Retina (tissue), 1 donor: ENCODE measurements at regions not wholly inside any gene's neighbourhood (a gene's known extent, or its start where the extent isn't known, plus 50 kb on each side); places are given as distances from the start of the nearest gene placed in this dataset.
"Not testable (repeated sequence)": the region's sequence is repeated elsewhere in the genome, so short reads cannot be mapped to it uniquely, and the experiment has no call there.

ENCODE experiments used
- DNase-seq: peaks from one replicate; pipeline ENCODE4 v3.0.0-alpha.2; 2016

DNA sequence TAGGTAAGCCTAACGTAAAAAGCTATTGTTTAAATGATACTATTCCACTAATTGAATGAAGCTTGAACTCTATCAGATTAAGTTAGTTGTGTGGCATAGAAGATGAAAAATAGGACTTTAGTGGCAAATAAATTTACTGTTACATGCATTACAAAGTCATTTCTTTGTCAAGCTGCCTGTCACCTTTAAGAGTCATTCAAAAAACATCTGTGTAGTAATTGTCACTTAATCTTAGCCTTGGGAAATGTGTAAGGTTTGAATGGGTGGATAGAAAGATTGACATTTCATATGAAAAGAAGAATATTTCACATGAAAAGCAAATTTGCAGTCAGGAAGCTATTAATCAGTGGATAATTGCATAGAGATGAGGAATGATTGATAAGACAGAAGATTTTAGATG is 473.5 kb downstream of the DNAH5 start:
- no peak for DNase-seq

DNA sequence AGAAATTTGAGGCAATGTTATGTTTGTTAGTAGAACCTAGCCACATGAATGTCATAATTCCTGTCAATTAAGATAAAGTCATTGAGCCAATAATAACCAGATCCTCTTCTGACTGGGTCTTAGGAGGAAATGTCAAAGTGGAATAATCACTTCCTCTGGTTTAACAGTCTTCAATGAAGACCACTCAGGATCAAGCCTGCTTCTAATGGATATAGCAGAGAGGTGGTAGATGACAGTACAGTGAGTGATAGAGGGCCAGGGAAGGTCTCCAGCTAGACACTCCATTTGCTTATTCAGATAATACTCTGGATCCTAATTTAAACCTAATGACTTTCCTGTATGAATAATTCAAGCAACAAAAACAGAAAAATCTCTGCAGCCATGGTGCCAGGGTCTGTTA is 474.2 kb downstream of the DNAH5 start:
- DNase-seq: no peak

DNA sequence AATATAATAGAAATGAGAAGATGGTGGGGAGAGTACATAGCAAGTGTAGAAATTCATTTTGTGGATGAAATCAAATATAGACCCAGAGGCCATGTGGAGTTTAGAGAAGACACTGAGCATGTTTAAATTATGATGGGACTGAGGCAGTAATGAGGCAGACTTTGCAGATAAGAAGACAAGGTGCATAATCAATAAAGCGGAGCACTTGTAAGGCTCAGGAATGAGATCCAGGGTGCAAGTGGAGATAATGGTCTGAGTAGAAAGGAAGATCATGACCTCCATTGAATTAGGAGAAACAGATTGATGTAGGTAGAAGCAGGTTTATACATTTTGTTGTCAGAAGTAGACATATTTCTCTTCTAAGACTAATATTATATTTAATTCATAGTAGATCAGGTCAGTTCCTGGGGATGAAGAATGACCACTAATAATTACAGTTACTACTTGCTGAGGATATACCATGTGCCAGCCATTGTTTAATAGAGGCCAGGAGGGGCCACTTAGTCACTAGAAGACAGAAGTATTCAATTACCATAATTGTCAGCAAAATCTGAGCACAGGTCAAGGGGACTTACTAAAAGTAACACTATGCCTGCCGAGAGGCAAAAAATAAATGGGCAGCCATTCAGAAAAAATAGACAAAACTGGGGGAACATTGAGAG is 479.8 kb downstream of the DNAH5 start:
- no peak for DNase-seq

DNA sequence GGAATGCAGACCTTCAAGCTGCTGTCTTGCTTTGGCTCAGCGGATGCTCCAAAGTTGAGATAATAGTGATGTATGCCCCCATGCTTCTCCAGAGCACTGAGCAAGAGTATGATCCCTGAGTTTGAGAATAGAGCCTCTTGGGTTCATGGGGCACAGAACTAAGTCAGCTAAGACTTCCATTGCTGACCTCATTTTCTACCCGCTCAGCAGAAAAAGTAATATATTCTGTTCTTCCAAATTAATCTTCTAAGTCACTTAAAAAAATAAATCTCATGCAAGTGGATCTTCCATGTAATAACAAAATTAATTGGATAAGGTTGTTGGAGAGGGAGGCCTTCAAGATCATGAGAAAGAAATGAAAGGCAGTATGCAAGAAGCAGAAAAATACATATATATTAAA is 483.9 kb downstream of the DNAH5 start:
- DNase-seq: no peak

DNA sequence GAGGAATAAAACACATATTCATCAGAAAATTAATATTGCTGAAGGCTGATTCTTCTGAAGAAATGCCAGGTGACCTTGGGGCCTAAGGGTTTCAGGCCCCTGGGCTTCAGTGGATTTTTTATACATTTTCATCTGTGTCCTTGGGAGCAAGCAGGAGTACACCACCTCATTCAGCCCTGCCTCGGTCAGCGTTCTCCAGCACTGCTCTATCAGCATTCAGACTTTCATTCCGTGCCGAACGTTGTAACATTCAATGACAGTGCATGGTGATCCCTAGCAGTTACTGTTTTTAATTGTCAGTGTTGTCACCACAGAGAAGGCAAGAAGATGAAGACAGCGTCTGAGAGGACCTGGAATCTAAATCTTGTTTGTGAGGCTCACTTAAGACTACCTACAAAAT is 490.4 kb downstream of the DNAH5 start:
- no peak for DNase-seq

DNA sequence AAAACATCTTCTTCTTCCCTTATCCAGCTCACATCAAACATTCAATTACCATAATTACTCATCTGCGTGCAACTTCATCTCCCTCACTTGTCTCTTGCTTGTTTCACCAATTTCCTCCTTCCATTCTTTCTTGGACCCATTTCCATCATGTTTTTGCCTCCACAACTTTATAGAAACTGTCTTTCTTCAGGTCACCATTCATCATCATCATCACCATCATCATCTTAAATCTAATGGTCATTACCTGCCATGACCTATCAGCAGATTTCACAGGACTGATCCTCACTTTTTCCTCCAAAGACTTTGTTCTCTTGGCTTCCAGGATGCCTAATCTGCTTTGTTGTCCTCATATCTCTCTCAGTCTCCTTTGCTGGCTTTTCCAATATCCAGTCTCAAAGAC is 495.6 kb downstream of the DNAH5 start:
- DNase-seq: no peak

DNA sequence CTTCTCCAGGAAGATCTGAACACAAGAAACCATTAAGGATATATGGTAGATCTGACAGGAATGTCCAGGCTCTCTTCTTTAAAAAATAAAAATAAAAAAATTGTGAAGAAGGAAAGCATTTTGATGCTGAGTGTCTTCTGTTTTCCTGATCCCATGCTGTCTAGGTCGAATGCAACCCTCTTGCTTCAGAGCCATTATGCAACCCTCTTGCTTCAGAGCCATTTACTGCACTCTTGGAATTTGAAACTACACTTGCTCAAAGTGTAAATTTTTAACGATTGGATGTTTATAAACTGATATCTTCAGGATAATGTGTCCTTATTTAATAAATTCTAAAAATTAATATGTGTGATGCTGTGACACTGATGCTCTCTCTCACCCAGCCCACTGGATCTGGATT is 505.1 kb downstream of the DNAH5 start:
- DNase-seq: no peak

DNA sequence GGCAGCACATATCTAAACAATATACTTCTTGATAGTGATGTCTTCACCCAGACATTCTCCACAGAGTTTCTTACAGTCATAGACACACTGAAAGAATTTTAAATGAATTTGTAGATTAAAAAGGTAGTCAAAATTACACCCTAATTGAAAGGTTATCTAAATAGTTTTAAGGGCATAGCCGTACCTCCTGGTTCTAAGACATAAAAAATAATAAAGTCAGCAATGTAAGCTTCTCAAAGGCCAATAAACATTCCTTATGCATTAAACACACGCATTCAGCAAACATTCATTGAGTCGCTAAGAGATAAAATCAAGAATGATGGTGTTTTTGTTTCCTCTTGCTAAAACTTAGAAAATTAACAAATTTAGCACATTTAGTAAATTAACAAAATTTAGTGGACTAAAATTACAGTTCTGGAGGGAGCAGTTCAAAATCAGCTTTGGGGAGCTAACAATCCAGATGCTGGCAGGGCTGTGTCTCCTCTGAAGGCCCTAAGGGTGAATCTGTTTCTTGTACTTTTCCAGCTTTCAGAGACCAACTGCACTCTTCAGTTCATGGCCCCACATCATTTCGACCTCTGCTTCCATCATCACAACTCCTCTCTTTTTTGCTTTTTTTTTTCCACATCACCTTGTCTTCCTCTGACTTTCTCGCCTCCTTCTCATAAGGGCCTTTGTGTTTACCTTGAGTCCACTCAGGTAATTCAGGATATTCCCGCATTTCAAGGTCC is 516.5 kb downstream of the DNAH5 start:
- DNase-seq: no peak

DNA sequence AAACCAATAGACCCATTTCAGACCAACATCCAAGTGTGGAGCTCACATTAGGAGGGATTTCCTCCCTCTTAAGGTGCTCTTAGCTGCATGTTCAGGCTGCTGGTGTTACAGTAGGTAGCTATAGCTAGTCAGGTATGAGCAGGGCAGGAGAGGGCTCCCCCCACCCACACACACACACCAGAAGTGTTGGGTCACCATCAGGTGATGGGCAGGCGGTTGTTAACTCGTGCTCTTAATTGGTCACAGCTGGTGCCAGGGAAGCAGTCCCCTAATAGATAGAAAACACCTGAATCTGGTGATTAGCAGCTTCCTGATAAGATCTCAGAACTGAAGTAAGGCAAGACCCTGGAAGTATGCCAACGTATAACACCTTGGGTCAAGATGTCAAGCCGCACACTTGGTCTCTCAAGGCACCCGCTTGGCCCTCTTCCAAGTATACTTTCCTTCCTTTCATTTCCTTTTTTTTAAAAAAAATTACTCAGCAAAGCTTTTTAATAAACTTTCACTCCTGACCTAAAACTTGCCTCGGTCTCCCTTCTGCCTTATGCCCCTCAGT is 532.4 kb downstream of the DNAH5 start:
- no peak for DNase-seq

DNA sequence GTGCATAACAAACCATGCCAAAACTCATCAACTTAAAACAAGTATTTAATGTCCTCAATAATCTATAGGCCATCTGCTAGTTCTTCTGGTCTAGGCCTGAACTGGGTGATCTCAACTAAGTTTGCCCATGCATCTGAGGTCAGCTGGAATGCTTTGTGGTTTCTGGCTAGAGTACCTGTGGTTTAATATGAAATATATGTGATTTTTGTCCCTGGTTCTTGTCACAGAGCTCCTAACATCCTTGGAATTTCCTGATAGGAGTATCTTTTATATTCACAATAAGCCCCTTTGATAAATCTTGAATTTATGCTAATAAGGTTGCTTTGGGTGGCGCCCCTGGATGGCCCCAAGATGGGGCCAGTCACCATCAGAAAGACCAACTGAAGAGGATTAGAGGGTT is 535.9 kb downstream of the DNAH5 start:
- DNase-seq: no peak

DNA sequence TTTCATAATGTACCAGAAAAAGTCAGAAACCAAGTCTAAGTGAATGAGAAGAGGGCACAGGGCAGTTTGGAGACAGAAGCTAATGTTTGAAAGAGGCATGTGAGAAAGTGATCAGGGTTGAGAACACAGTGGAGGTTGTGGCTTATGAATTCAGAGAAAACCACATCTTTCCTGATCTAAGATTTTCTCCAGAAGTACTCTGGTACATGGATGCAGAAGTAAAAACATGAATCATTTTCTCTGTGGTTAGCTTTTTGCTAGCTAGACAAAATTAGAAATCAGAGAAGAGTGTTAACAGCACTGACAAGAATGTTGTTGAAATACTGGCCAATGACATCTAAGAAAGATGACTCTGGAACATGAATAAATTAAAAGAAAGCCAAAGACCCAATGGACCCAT is 541.1 kb downstream of the DNAH5 start:
- DNase-seq: no peak

DNA sequence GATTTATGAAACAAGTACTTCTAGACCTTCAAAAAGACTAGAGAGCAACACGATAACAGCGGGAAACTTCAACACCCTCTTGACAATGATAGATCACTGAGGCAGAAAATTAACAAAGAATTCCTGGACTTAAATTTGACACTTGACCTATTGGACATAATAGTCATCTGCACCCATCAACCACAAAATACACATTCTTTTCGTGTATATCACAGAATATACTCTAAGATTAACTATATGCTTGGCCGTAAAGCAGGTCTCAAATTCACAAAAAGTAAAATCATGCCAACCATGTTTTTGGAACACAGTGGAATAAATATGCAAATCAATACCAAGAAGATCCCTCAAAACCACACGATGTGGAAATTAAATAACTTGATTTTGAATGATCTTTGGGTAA is 559.4 kb downstream of the DNAH5 start:
- no peak for DNase-seq

DNA sequence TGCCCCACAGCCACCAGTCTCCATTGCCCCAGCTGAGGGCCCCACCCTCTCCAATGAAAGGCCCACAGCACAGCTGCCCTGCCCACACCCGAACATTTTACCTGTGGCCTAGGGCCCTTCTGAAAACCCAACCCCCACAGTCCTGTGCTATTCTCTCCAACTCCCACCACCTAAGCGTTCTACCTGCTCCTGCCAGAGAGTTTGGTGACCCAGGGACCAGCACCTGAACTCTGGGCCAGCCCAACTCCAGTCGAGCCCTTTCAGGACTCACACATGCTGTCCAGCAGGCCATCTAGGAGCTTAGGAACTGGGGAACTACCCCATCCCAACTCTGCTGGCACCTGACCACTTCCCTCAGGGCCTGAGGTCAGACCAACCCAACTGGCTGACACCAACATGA is 562.3 kb downstream of the DNAH5 start:
- no peak for DNase-seq

DNA sequence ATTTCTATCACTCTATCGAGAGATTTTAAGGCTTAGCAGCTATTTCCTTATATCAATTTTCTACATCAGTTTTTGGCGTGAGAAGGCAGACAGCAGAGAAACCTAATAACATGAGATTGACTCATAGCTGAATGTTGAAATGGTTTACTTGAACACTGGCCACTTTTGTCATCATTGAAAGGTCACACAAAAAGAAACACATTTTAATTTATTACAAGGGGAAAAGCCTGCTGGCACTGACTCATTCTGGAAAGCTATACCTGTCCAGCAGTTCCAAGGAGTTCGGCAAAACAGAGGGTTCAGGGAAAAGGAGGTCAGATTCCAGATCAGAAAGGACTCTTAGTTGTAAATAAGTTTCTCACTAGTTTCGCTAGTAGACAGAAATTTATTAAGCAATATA is 566.4 kb downstream of the DNAH5 start:
- no peak for DNase-seq

DNA sequence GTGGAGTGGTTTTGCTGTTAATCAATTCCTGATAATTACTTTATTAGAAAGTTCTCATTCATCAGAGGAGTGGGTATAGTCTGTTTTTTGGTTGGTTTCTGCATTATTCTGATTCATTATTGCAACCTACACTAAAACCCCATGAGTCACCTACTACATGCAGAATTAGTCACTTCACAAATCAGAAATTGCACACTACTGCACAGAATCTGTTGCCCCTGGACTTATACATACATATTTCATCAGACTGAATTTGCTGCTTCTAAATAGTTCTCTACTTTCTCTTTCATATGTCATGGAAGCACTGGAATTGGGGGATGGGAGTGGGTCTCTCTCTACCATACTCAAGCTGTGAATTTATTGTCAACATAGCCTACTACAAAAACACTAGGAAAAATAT is 585.1 kb downstream of the DNAH5 start:
- DNase-seq: no peak

DNA sequence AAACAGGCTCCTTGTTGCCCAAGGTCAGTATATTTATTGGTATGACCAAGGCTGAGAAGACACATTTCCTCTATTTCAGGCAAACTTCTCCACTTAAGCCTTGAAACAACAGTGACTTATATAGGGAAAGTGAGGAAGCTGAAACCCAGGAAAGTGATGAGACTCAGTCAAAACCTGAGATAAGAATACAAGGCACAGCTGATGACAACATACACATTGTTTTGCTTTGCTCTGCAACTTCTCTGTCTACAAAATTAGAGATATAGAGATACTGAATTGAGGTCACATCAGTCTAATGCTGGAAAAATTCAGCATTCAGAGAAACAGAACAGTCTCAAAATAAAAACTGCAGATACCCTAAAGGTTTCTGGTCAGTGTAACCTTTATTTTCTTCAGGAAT is 586.1 kb downstream of the DNAH5 start:
- DNase-seq: no peak

DNA sequence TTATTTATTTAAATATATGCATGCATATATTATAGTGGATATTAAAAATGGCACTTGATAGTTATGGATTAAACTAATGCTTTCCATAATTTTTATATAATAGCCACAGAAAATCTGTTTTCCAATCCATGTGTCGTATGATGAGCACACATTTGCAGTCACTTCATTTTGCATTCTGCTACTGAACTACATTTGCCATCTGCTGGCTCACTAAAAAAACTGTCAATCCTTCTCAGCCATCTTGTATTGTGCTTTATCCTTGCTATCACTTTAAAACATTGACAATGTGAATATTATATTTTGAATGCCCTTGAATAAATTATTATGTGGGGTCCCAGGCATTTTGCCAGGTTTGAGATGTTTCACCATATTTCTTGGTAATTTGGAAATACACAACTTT is 586.6 kb downstream of the DNAH5 start:
- no peak for DNase-seq

DNA sequence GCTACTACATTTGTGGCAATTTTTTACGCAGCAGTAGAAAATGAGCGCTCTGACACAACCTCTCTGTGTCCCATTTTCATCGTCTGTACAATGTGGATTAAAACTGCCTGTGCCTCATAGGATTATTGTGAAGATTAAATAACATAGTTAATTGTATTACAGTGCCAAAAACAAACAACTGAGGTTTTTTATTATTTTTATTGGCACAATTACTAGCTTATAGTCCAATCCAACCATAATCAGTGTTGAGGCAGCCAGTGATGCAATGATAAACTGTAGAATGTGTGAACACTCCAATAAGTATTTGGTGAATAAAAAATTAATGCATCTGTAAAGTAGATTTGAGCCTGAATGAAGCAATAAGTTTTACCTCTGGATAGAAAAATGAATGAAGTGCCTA is 588.3 kb downstream of the DNAH5 start:
- no peak for DNase-seq

DNA sequence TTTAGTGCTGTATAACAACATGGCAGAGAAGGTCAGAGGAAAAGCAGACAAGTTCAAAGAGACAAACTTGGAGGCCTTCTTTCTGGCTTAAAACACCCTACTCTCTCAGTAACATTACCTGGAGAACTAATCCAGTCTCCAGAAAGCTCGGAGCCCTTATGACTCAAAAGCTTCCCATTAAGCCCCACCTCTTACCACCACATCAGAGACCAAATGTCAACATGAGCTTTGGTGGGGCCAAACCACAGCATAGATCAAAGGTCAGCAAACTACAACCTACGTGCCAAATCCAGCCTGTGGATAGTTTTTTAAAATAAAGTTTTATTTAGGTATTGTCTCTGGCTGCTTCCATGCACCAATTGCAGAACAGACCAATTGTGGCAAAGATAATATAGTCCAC is 589.9 kb downstream of the DNAH5 start:
- DNase-seq: no peak

DNA sequence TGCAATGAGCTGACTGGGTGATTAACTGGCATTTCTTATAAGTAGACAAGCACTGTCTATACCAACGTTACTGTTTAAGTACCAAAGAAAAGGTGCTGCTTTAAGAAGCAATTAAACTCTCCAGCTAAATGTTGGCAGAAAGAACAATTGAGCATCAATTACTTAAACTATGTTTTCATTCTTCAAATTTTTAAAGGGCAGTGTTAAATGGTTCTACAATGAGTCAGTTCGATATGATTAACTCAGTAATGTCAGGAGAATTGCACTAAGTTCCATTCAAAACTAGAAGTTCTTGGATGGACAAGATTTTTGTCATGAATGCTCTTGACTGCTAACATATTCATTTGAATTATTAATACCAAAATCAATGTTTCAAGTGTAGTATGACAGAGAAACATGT is 593.7 kb downstream of the DNAH5 start:
- no peak for DNase-seq

DNA sequence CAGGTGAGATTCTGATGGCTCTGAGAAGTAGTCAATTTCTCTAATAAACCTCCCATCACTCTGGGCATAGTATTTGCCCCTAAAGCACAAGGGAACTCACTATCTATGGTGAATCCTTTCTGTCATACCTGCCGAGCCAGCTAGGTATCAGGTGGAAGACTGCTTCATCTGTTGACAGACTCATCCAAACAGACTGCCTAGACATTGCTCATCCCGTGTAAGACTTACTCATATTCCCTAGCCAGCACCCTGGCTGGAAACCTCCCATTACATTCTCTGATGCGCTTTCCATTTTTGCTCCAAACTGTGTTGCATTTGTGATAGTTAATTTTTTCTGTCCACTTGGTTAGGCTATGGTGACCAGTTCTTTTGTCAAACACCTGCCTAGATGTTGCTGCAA is 595.9 kb downstream of the DNAH5 start:
- DNase-seq: no peak

DNA sequence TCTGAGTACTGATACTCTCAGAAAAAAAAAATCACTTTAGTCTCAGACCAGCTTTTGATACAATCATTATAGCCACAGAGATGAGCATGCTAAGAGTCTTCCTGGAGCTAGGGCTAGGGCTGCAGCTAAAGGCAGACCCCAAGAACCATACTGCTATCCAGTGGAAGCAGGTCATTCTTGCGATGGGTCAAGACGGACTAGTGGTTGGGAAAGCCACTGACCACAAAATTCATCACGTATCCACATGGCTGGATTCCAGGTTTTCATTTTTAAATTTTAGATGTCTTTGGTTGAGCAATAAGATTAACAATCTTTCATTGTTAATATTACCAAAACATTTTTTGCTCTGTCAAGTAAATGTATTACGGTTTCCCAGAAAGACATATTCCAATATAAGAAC is 598.1 kb downstream of the DNAH5 start:
- DNase-seq: no peak

DNA sequence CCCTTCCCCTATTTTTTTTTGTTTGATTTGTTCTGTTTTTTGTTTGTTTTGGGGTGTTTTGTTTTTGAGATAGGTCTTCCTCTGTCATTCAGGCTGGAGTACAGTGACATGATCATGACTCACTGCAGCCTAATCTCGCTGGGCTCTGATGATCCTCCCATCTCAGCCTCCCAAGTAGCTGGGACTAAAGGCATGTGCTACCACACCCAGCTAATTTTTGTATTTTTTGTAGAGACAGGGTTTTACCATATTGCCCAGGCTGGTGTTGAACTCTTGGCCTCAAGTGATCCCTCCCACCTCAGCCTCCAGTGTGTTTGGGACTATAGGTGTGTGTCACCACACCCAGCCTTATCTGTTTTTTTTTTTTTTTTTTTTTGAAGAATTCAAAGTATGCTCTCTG is 605.4 kb downstream of the DNAH5 start:
- DNase-seq: no peak

DNA sequence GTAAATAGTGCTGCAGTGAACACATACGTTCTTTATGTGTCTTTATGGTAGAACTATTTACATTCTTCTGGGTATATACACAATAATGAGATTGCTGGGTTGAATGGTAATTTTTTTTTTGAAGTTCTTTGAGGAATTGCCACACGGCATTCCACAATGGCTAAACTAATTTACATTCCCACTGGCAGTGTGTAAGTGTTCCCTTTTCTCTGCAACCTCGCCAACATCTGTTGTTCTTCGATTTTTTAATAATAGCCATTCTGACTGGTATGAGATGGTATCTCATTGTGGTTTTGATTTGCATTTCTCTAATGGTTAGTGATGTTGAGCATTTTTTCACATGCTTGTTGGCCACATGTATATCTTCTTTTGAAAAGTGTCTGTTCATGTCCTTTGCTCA is 609.5 kb downstream of the DNAH5 start:
- DNase-seq: not testable (repeated sequence)

DNA sequence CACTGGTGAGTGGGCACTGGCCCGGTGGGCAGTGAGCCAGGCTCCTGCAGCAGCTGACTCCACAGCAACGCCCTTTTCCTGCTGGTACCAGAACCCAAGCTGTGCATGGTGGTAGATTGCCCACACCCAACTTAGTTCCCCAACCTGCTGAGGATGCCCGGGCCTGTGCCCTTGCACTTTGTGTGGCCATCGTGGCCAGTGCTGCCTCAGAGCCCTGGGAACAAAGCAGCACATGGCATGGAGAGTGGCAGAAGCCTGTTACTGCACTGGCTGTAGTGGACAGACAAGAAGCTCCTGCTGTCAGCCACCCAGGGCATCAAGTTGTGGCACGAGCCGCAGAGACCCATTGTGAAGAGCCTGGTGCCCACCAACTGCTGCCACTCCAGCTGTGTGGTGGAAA is 612.9 kb downstream of the DNAH5 start:
- no peak for DNase-seq
